A549 (cell line): ENCODE measurements at regions not wholly inside any gene's neighbourhood (a gene's known extent, or its start where the extent isn't known, plus 50 kb on each side); places are given as distances from the start of the nearest gene placed in this dataset.

ENCODE experiments used
- CTCF ChIP-seq: fragments of >200 bp; sonication (Bioruptor Twin); formaldehyde crosslinking; IDR thresholded peaks from 3 replicates; pipeline ENCODE4 v1.5.1; 2016
- FOSB ChIP-seq: fragments of 250-450 bp; sonication (Bioruptor Pico); IDR thresholded peaks from 2 replicates; pipeline ENCODE4 v1.5.0; 2020; ENCODE audit warnings: mild to moderate bottlenecking, moderate library complexity
- KDM1A ChIP-seq: fragments of 200-600 bp; sonication (generic); IDR thresholded peaks from 2 replicates; pipeline ENCODE4 v1.6.1; 2016; ENCODE audit warnings: low read depth, mild to moderate bottlenecking
- MAFK ChIP-seq: fragments of 450-650 bp; IDR thresholded peaks from 2 replicates; pipeline ENCODE4 v1.6.1; 2014; ENCODE audit not compliant: partially characterized antibody
- POLR2A ChIP-seq: IDR thresholded peaks from 2 replicates; pipeline ENCODE4 v1.6.1; 2012; ENCODE audit warnings: mild to moderate bottlenecking, low read length
- ZFP36 ChIP-seq: fragments of 450-650 bp; IDR thresholded peaks from 2 replicates; pipeline ENCODE4 v1.6.1; 2014; ENCODE audit warnings: borderline replicate concordance; ENCODE audit not compliant: partially characterized antibody

- TF ChIP-seq CTCF (no peak), KDM1A (no peak), FOSB (CRISPR knock-in tag) (no peak), POLR2A (no peak), MAFK (no peak), ZFP36 (no peak)
Observed at GRCh38 chr12:116346222-116346621, 68.7 kb upstream of the MED13L start.
